CD4-positive, alpha-beta memory T cell (primary cell): ENCODE measurements at regions not wholly inside any gene's neighbourhood (a gene's known extent, or its start where the extent isn't known, plus 50 kb on each side); places are given as distances from the start of the nearest gene placed in this dataset.
A peak's percentile ranks its signal among the peaks of the same experiment; 100 is the strongest.

Experiments used
- CTCF ChIA-PET: fragments of 350-600 bp; sonication (Branson Sonifier 250); formaldehyde crosslinking; loops from one replicate; lab custom pipeline; 2021; ENCODE audit warnings: inconsistent platforms; ENCODE audit not compliant: partially characterized antibody; lab: Charles Lee
- POLR2A ChIA-PET: fragments of 350-600 bp; sonication (Branson Sonifier 250); formaldehyde crosslinking; loops from one replicate; lab custom pipeline; 2021; ENCODE audit not compliant: partially characterized antibody; lab: Charles Lee
- DNase-seq, 5 donors: peaks; one replicate each; pipeline versions ENCODE4 v3.0.0 to v3.0.0-alpha.2; 2020 to 2022; ENCODE audit warnings: mixed read lengths in 1 of 5
- H3K27ac ChIP-seq: one replicate; pipeline ENCODE4 v1.7.0; 2013; ENCODE audit warnings: low read depth, low read length
- H3K27me3 ChIP-seq: 2 replicates; pipeline ENCODE4 v1.7.0; 2013; ENCODE audit warnings: mild to moderate bottlenecking, low read length, moderate library complexity; ENCODE audit not compliant: insufficient read depth
- H3K36me3 ChIP-seq: 2 replicates; pipeline ENCODE4 v1.7.0; 2013; ENCODE audit warnings: mild to moderate bottlenecking, low read length, moderate library complexity; ENCODE audit not compliant: insufficient read depth
- H3K4me1 ChIP-seq: 2 replicates; pipeline ENCODE4 v1.7.0; 2013; ENCODE audit warnings: mild to moderate bottlenecking, low read length, moderate library complexity; ENCODE audit not compliant: insufficient read depth
- H3K4me3 ChIP-seq, 2 donors: one replicate each; pipeline ENCODE4 v1.7.0; 2013; ENCODE audit warnings: low read length in 2 of 2, mild to moderate bottlenecking in 1 of 2
- H3K9me3 ChIP-seq, 2 donors: one replicate each; pipeline ENCODE4 v1.7.0; 2013; ENCODE audit warnings: low read length in 2 of 2, control low read depth in 1 of 2; ENCODE audit not compliant: control insufficient read depth in 1 of 2
- H3K27ac Mint-ChIP-seq, 7 donors: one replicate each; pipeline ENCODE4 v1.8.0; 2020 to 2021; ENCODE audit warnings: mixed read lengths in 7 of 7, mild to moderate bottlenecking in 6 of 7, inconsistent platforms in 3 of 7, moderate library complexity in 3 of 7
- H3K27me3 Mint-ChIP-seq, 2 donors: one replicate each; pipeline ENCODE4 v1.8.0; 2020 to 2021; ENCODE audit warnings: mixed read lengths in 2 of 2
- H3K36me3 Mint-ChIP-seq, 2 donors: one replicate each; pipeline ENCODE4 v1.8.0; 2020 to 2021; ENCODE audit warnings: mixed read lengths in 2 of 2, inconsistent platforms in 1 of 2, mild to moderate bottlenecking in 1 of 2
- H3K4me1 Mint-ChIP-seq, 4 donors: one replicate each; pipeline ENCODE4 v1.8.0; 2020 to 2021; ENCODE audit warnings: mixed read lengths in 4 of 4, mild to moderate bottlenecking in 1 of 4
- H3K4me3 Mint-ChIP-seq, 8 donors: one replicate each; pipeline ENCODE4 v1.8.0; 2020 to 2021; ENCODE audit warnings: mixed read lengths in 8 of 8, mild to moderate bottlenecking in 7 of 8, moderate library complexity in 6 of 8, inconsistent platforms in 3 of 8
- H3K9me3 Mint-ChIP-seq, 8 donors: one replicate each; pipeline ENCODE4 v1.8.0; 2020 to 2021; ENCODE audit warnings: mixed read lengths in 8 of 8, mild to moderate bottlenecking in 5 of 8, inconsistent platforms in 3 of 8, moderate library complexity in 1 of 8
- intact Hi-C: fragments of 100-400 bp; cut with micrococcal nuclease; formaldehyde crosslinking; loops from one replicate; pipeline ENCODE4 v1.15.1; 2023

DNA sequence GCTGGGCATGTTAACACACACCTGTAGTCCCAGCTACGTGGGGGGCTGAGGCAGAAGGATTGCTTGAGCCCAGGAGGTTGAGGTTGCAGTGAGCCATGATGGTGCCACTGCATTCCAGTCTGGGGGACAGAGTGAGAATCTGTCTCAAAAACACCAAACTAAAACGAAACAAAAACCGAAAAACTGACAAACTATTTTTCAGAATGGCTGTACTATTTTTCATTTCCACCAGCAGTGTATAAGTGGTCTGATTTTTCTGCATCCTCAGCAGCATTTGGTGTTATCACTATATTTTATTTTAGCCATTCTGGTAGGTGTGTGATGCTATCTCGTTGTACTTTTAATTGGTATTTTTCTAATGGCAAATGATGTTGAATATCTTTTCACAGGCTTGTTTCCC, 95.2 kb downstream of the PDCL3 start:
- Mint-ChIP-seq H3K4me1 (peaks cover 0 to 8% (median 2%) of the 10 kb centered on the region in 4 donors), H3K27ac (no peak overlapping the region), H3K4me3 (no peak overlapping the region), H3K36me3 (no peaks in the 10 kb centered on the region), H3K9me3 (peaks cover 0 to 4% (median 0%) of the 10 kb centered on the region in 8 donors), H3K27me3 (peaks cover 1 to 3% of the 10 kb centered on the region in 2 donors)
- no peaks in the 10 kb centered on the region for H3K36me3 ChIP-seq
- intact Hi-C loops: no loop called here
- H3K4me3 ChIP-seq: no peak overlapping the region
- ChIA-PET CTCF (interaction anchor here (0.9 kb wide), 1 partner anchor 16 kb away, joined by 4 read pairs; no protein-coding TSS in a partner anchor), POLR2A (interaction anchor here (1.0 kb wide), 1 partner anchor 14 kb away, joined by 7 read pairs; no protein-coding TSS in a partner anchor)
- no peaks in the 10 kb centered on the region for H3K9me3 ChIP-seq
- no peak for DNase-seq
- no peak overlapping the region for H3K27ac ChIP-seq
- H3K4me1 ChIP-seq: peaks cover 5% of the 10 kb centered on the region
- H3K27me3 ChIP-seq: no peaks in the 10 kb centered on the region

DNA sequence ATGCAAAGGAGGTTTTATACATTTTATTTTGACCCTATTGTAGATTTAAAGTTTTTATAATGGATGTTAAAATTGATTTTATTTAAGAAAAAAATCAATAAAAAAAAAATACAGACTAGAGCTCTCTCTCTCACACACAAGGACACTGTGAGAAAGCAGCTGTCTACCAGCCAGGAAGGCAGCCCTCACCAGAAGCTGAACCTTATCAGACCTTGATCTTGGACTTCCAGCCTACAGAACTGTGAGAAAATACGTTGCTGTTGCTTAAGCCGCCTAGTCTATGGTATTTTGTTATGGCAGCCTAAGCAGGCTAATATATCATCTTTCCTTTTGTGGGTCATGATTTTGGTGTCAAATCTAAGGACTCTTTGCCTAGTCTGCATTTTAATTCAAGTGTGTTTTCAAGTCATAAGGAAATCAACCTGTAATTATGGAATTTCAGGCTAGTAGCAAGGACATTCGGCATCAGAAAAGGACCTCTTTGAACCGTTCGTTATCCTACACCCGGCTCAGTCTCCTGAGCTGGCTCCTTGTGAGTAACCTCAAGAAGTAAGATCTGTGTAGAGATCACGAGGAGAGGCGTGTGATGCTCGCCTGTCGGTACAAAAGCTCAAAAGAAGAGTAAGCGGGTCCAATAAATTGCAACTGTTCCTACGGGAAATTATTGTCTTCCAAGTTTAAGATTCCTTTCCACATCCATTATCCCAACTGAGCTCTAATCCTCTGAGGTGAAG, 98.2 kb downstream of the PDCL3 start:
- no peak overlapping the region for H3K4me3 Mint-ChIP-seq
- no peaks in the 10 kb centered on the region for H3K4me1 Mint-ChIP-seq
- Histone ChIP-seq H3K36me3 (no peaks in the 10 kb centered on the region), H3K9me3 (no peaks in the 10 kb centered on the region), H3K27me3 (no peaks in the 10 kb centered on the region), H3K4me1 (no peaks in the 10 kb centered on the region), H3K27ac (no peak overlapping the region), H3K4me3 (no peak overlapping the region)
- intact Hi-C loops: no loop called here
- H3K27me3 Mint-ChIP-seq: peaks cover 1 to 3% of the 10 kb centered on the region in 2 donors
- no peaks in the 10 kb centered on the region for H3K36me3 Mint-ChIP-seq
- no peak overlapping the region for H3K27ac Mint-ChIP-seq
- CTCF ChIA-PET: no interaction called here
- POLR2A ChIA-PET: no interaction called here
- no peak for DNase-seq
- H3K9me3 Mint-ChIP-seq: no peaks in the 10 kb centered on the region

DNA sequence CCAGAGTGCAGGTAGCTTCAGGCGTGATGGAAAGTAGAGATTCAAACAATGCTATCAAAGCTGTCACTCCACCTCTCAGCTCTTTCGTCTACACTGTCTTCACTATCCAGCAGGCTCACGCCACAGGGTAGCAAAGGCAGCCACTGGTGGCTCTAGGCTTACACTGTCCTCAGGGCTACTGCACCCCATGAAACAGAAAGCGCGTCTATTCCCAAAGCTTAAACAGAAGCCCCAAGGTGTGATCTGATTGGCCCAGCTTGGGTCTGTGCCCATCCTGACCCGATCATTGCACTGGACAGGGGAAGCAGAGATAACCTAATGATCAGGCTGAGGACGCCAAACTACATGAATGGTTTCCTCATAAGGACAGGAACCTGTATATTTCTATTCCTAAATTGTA, 100.1 kb downstream of the PDCL3 start:
- Histone ChIP-seq H3K27me3 (no peaks in the 10 kb centered on the region), H3K4me3 (no peak overlapping the region), H3K27ac (no peak overlapping the region), H3K9me3 (no peaks in the 10 kb centered on the region), H3K36me3 (no peaks in the 10 kb centered on the region), H3K4me1 (no peaks in the 10 kb centered on the region)
- H3K27ac Mint-ChIP-seq: no peak overlapping the region
- no peaks in the 10 kb centered on the region for H3K36me3 Mint-ChIP-seq
- peaks cover 1 to 3% of the 10 kb centered on the region in 2 donors for H3K27me3 Mint-ChIP-seq
- ChIA-PET POLR2A (no interaction called here), CTCF (interaction anchor here (0.7 to 1.6 kb wide), 4 partner anchors 10 to 55 kb away, joined by 3 to 4 read pairs (median 3); no protein-coding TSS in a partner anchor)
- H3K9me3 Mint-ChIP-seq: no peaks in the 10 kb centered on the region
- no peak for DNase-seq
- no peaks in the 10 kb centered on the region for H3K4me1 Mint-ChIP-seq
- no peak overlapping the region for H3K4me3 Mint-ChIP-seq
- intact Hi-C loops: no loop called here

DNA sequence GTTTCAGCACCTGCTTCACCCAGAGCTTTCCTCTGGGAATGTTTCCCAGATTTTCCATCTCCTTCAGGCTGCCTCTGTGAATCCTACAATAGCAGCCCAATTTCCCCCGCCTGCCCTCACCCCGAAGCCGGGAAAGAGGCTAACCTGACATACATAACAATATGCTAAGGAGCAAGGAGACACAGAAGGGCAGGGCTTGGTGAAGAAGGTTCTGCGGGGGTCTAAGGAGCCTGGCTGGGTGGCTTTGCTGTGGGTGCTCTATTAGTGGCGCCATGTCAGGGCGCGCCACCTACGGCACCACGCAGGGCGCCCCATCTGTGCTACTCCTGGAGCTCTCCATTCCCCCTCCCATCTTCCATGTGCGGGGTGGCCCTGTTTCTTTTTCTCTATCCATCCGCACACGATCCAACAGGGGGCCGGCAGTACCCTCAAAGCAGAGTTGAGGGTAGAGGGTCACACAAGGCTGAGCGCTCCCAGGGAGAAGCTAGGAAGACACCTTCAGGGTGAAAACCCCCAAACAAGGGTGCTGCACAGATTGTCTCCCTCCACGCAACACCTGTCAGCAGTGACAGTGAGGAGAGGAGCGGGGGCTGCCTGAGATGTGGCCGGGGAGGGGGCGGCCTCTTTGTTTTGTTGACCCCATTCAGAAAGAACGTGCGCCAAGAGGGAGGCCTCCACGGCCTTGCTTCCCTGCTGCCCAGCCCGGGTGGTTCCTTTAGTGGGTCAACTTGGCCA, 101.4 kb downstream of the PDCL3 start:
- no peak overlapping the region for H3K4me3 ChIP-seq
- no peaks in the 10 kb centered on the region for H3K27me3 ChIP-seq
- H3K36me3 Mint-ChIP-seq: no peaks in the 10 kb centered on the region
- no peak overlapping the region for H3K4me3 Mint-ChIP-seq
- no peaks in the 10 kb centered on the region for H3K9me3 ChIP-seq
- H3K27ac ChIP-seq: no peak overlapping the region
- H3K27me3 Mint-ChIP-seq: peaks cover 1 to 2% of the 10 kb centered on the region in 2 donors
- H3K27ac Mint-ChIP-seq: peak overlapping the region in 1 of 7 donors; percentile 23
- ChIA-PET CTCF (interaction anchor here (1.1 kb wide), 1 partner anchor 22 kb away, joined by 3 read pairs; no protein-coding TSS in a partner anchor), POLR2A (no interaction called here)
- no peaks in the 10 kb centered on the region for H3K9me3 Mint-ChIP-seq
- H3K36me3 ChIP-seq: no peaks in the 10 kb centered on the region
- H3K4me1 Mint-ChIP-seq: peaks cover 0 to 1% (median 0%) of the 10 kb centered on the region in 4 donors
- intact Hi-C loops: no loop called here
- no peak for DNase-seq
- no peaks in the 10 kb centered on the region for H3K4me1 ChIP-seq

GRCh38 chr2:100664756-100665101, 101.9 kb downstream of the PDCL3 start:
- Histone ChIP-seq H3K27me3 (no peaks in the 10 kb centered on the region), H3K9me3 (no peaks in the 10 kb centered on the region), H3K36me3 (no peaks in the 10 kb centered on the region), H3K27ac (no peak overlapping the region), H3K4me1 (no peaks in the 10 kb centered on the region), H3K4me3 (no peak overlapping the region)
- peaks cover 0 to 1% (median 0%) of the 10 kb centered on the region in 4 donors for H3K4me1 Mint-ChIP-seq
- POLR2A ChIA-PET: no interaction called here
- DNase-seq: no peak
- no peaks in the 10 kb centered on the region for H3K36me3 Mint-ChIP-seq
- no peaks in the 10 kb centered on the region for H3K9me3 Mint-ChIP-seq
- no peak overlapping the region for H3K4me3 Mint-ChIP-seq
- peak overlapping the region in 1 of 7 donors; percentile 43 for H3K27ac Mint-ChIP-seq
- CTCF ChIA-PET: interaction anchor here (1.1 kb wide), 1 partner anchor 22 kb away, joined by 3 read pairs; no protein-coding TSS in a partner anchor
- intact Hi-C loops: no loop called here
- peaks cover 1 to 2% of the 10 kb centered on the region in 2 donors for H3K27me3 Mint-ChIP-seq

- H3K27ac ChIP-seq: no peak overlapping the region
- ChIA-PET POLR2A (no interaction called here), CTCF (interaction anchor here (1.1 to 1.2 kb wide), 2 partner anchors 9 to 60 kb away, joined by 3 to 4 read pairs; no protein-coding TSS in a partner anchor)
- no peaks in the 10 kb centered on the region for H3K36me3 ChIP-seq
- no peaks in the 10 kb centered on the region for H3K4me1 ChIP-seq
- Mint-ChIP-seq H3K4me3 (no peak overlapping the region), H3K27me3 (peaks cover 2% of the 10 kb centered on the region in 2 donors), H3K27ac (no peak overlapping the region), H3K9me3 (no peaks in the 10 kb centered on the region), H3K4me1 (peaks cover 0 to 1% (median 0%) of the 10 kb centered on the region in 4 donors), H3K36me3 (no peaks in the 10 kb centered on the region)
- intact Hi-C loops: no loop called here
- DNase-seq: no peak
- H3K9me3 ChIP-seq: no peaks in the 10 kb centered on the region
- no peaks in the 10 kb centered on the region for H3K27me3 ChIP-seq
- no peak overlapping the region for H3K4me3 ChIP-seq
Measured at GRCh38 chr2:100666996-100667395, 104.2 kb downstream of the PDCL3 start.

- ChIA-PET CTCF (no interaction called here), POLR2A (no interaction called here)
- H3K4me3 ChIP-seq: no peak overlapping the region
- H3K4me1 ChIP-seq: no peaks in the 10 kb centered on the region
- H3K36me3 ChIP-seq: no peaks in the 10 kb centered on the region
- no peak for DNase-seq
- no peak overlapping the region for H3K4me3 Mint-ChIP-seq
- H3K4me1 Mint-ChIP-seq: peaks cover 0 to 1% (median 0%) of the 10 kb centered on the region in 4 donors
- no peaks in the 10 kb centered on the region for H3K36me3 Mint-ChIP-seq
- no peak overlapping the region for H3K27ac Mint-ChIP-seq
- intact Hi-C loops: no loop called here
- no peaks in the 10 kb centered on the region for H3K27me3 ChIP-seq
- no peak overlapping the region for H3K27ac ChIP-seq
- peaks cover 2% of the 10 kb centered on the region in 2 donors for H3K27me3 Mint-ChIP-seq
- H3K9me3 ChIP-seq: no peaks in the 10 kb centered on the region
- no peaks in the 10 kb centered on the region for H3K9me3 Mint-ChIP-seq
Measured at GRCh38 chr2:100667801-100668200, 105.0 kb downstream of the PDCL3 start.
